Vagina (tissue), 2 donors: ENCODE measurements at regions not wholly inside any gene's neighbourhood (a gene's known extent, or its start where the extent isn't known, plus 50 kb on each side); places are given as distances from the start of the nearest gene placed in this dataset.

Source experiments
- CTCF ChIP-seq, 3 experiments: fragments of 450-650 bp in 2 of 3; fragments of 200-600 bp in 1 of 3; sonication (generic) in 1 of 3; IDR thresholded peaks; one replicate each; pipeline ENCODE4 v1.5.1; 2017 to 2019; ENCODE audit warnings: antibody characterized with exemption in 3 of 3, mild to moderate bottlenecking in 2 of 3, moderate library complexity in 2 of 3
- POLR2A ChIP-seq, 2 donors: fragments of 450-650 bp; IDR thresholded peaks; one replicate each; pipeline ENCODE4 v1.6.1; 2017; ENCODE audit warnings: antibody characterized with exemption in 2 of 2, mild to moderate bottlenecking in 2 of 2, moderate library complexity in 2 of 2
- POLR2AphosphoS5 ChIP-seq, 2 donors: sonication (generic); formaldehyde crosslinking; IDR thresholded peaks; one replicate each; pipeline ENCODE4 v1.9.0; 2017; ENCODE audit warnings: antibody characterized with exemption in 2 of 2, mild to moderate bottlenecking in 2 of 2, low read depth in 1 of 2; ENCODE audit not compliant: insufficient read depth in 1 of 2

- TF ChIP-seq CTCF (IDR thresholded peaks at IDR 0.05) (no peak), POLR2AphosphoS5 (IDR thresholded peaks at IDR 0.05; ENCODE audit: insufficient read depth in 1 of 2, low read depth in 1 of 2) (no peak), POLR2A (IDR thresholded peaks at IDR 0.05) (no peak)
Measured at GRCh38 chr12:93104535-93104934, 175.4 kb upstream of the EEA1 start.
